Neural cell (in vitro differentiated cells): ENCODE measurements at regions not wholly inside any gene's neighbourhood (a gene's known extent, or its start where the extent isn't known, plus 50 kb on each side); places are given as distances from the start of the nearest gene placed in this dataset.
"Not testable (repeated sequence)": the region's sequence is repeated elsewhere in the genome, so short reads cannot be mapped to it uniquely, and the experiment has no call there.

Experiments used
- H2AFZ ChIP-seq: fragments of 200-600, 300-800 bp; sonication (generic), shearing (Covaris generic); 2 replicates; pipeline ENCODE4 v1.6.0; 2014; ENCODE audit warnings: low read depth, mild to moderate bottlenecking, antibody characterized with exemption, low read length, moderate library complexity
- H3F3A ChIP-seq: fragments of 200-600 bp; shearing (Covaris generic); 2 replicates; pipeline ENCODE4 v1.6.1; 2016; ENCODE audit warnings: mild to moderate bottlenecking, moderate library complexity, mixed read lengths, antibody characterized with exemption, low read length; ENCODE audit not compliant: insufficient read depth, poor library complexity, severe bottlenecking
- H3K27ac ChIP-seq: fragments of 200-600, 300-800 bp; sonication (generic), shearing (Covaris generic); 2 replicates; pipeline ENCODE4 v1.5.1; 2014; ENCODE audit warnings: mild to moderate bottlenecking, low read length, moderate library complexity
- H3K27me3 ChIP-seq: fragments of 300-800, 200-600 bp; sonication (generic), shearing (Covaris generic); 2 replicates; pipeline ENCODE4 v1.6.0; 2014; ENCODE audit warnings: mild to moderate bottlenecking, low read depth, low read length, moderate library complexity; ENCODE audit not compliant: insufficient read depth
- H3K36me3 ChIP-seq: fragments of 300-800, 200-600 bp; sonication (generic), shearing (Covaris generic); 2 replicates; pipeline ENCODE4 v1.5.1; 2014; ENCODE audit warnings: mild to moderate bottlenecking, antibody characterized with exemption, low read length, moderate library complexity; ENCODE audit not compliant: insufficient read depth
- H3K4me2 ChIP-seq: fragments of 300-800, 200-600 bp; sonication (generic), shearing (Covaris generic); 2 replicates; pipeline ENCODE4 v1.6.0; 2014; ENCODE audit warnings: mild to moderate bottlenecking, low read length
- H3K4me3 ChIP-seq: fragments of 300-800, 200-600 bp; sonication (generic), shearing (Covaris generic); 2 replicates; pipeline ENCODE4 v1.5.1; 2014; ENCODE audit warnings: mild to moderate bottlenecking, low read length, moderate library complexity
- H3K79me2 ChIP-seq: fragments of 200-600 bp; shearing (Covaris generic); replicated peaks from 2 replicates; pipeline ENCODE4 v1.6.0; 2014; ENCODE audit warnings: mild to moderate bottlenecking, low read length, moderate library complexity; ENCODE audit not compliant: insufficient read depth
- H3K9ac ChIP-seq: fragments of 300-800, 200-600 bp; sonication (generic), shearing (Covaris generic); 2 replicates; pipeline ENCODE4 v1.6.1; 2016; ENCODE audit warnings: mild to moderate bottlenecking, low read length, mixed read lengths
- H3K9me2 ChIP-seq: fragments of 200-600 bp; shearing (Covaris generic); 2 replicates; pipeline ENCODE4 v1.6.1; 2016; ENCODE audit warnings: mild to moderate bottlenecking, low read length, mixed read lengths; ENCODE audit not compliant: insufficient read depth
- H3K9me3 ChIP-seq: fragments of 200-600, 300-800 bp; sonication (generic), shearing (Covaris generic); 2 replicates; pipeline ENCODE4 v1.6.1; 2016; ENCODE audit warnings: mild to moderate bottlenecking, mixed run types, low read length, moderate library complexity, mixed read lengths
- H4K20me1 ChIP-seq: fragments of 200-600 bp; shearing (Covaris generic); 2 replicates; pipeline ENCODE4 v1.6.1; 2016; ENCODE audit warnings: mild to moderate bottlenecking, mixed run types; ENCODE audit not compliant: insufficient read depth
- EP300 ChIP-seq: fragments of 450-650 bp; conservative IDR thresholded peaks from 2 replicates; pipeline ENCODE4 v1.6.1; 2014; ENCODE audit warnings: antibody characterized with exemption, mild to moderate bottlenecking, moderate library complexity; ENCODE audit not compliant: poor library complexity, severe bottlenecking
- EZH2 ChIP-seq: fragments of 200-600, 300-800 bp; shearing (Covaris generic), sonication (generic); IDR thresholded peaks from 2 replicates; pipeline ENCODE4 v1.6.1; 2014; ENCODE audit warnings: antibody characterized with exemption, low read length, borderline replicate concordance, mild to moderate bottlenecking; ENCODE audit not compliant: insufficient read depth, poor library complexity, severe bottlenecking
- MXI1 ChIP-seq: fragments of 450-650 bp; conservative IDR thresholded peaks from 2 replicates; pipeline ENCODE4 v1.6.1; 2014; ENCODE audit warnings: antibody characterized with exemption, mild to moderate bottlenecking; ENCODE audit not compliant: poor library complexity, severe bottlenecking
- POLR2AphosphoS5 ChIP-seq: IDR thresholded peaks from 2 replicates; pipeline ENCODE4 v1.6.1; 2012
- RAD21 ChIP-seq: fragments of 450-650 bp; conservative IDR thresholded peaks from 2 replicates; pipeline ENCODE4 v1.6.1; 2014; ENCODE audit warnings: antibody characterized with exemption, mild to moderate bottlenecking, moderate library complexity
- SMC3 ChIP-seq: fragments of 450-650 bp; conservative IDR thresholded peaks from 2 replicates; pipeline ENCODE4 v1.6.1; 2014; ENCODE audit warnings: antibody characterized with exemption, mild to moderate bottlenecking, moderate library complexity; ENCODE audit not compliant: poor library complexity
- TAF1 ChIP-seq: IDR thresholded peaks from 2 replicates; pipeline ENCODE4 v1.6.1; 2012; ENCODE audit warnings: low read depth
- TF ChIP-seq, protein P1 (sequence below): fragments of 450-650 bp; IDR thresholded peaks from 2 replicates; pipeline ENCODE4 v1.5.1; 2014; ENCODE audit warnings: antibody characterized with exemption, mild to moderate bottlenecking, moderate library complexity; ENCODE audit not compliant: poor library complexity, severe bottlenecking
- TF ChIP-seq, protein P2 (sequence below): IDR thresholded peaks from 2 replicates; pipeline ENCODE4 v1.6.1; 2012; ENCODE audit warnings: borderline replicate concordance

DNA sequence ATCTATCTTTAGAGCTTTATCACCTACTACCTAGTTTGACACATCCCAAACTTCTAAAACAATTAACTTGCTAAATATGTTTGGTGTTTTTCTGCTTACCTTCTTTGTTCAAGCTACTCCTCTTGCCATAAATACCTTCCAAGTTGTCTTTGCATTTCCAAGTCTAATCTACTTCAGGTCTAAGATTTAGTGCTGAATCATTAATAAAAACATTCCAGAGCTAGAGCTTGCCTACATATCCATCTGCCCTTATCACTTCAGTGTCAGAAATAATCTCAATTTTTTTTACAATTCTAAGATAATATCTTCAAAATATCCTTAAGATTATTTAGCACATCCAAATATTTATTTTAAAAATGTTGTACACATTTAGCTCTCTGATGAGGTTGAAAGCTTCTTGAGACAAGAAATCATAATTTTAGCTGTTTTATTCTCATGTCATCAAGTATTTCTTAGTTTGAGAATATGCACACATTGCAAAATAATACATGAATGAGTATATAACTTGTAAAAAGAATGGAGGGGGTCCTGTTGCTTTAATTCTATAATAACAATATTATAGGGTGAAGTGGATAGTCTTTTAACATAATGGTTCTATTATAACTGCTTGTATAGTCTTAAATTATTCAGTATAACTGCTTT, 466.3 kb downstream of the SEMA3D start:
- H3K27me3 ChIP-seq = no peaks in the 10 kb centered on the region
- H2AFZ ChIP-seq = peak overlapping the region; percentile 15
- no peak overlapping the region for H3K4me3 ChIP-seq
- no peaks in the 10 kb centered on the region for H3K36me3 ChIP-seq
- H4K20me1 ChIP-seq = no peaks in the 10 kb centered on the region
- H3F3A ChIP-seq = no peaks in the 10 kb centered on the region
- no peaks in the 10 kb centered on the region for H3K9me3 ChIP-seq
- H3K9me2 ChIP-seq = no peaks in the 10 kb centered on the region
- H3K4me2 ChIP-seq = no peak overlapping the region
- no peaks in the 10 kb centered on the region for H3K79me2 ChIP-seq
- no peak for TF ChIP-seq MXI1
- H3K27ac ChIP-seq = no peak overlapping the region
- H3K9ac ChIP-seq = no peak overlapping the region

DNA sequence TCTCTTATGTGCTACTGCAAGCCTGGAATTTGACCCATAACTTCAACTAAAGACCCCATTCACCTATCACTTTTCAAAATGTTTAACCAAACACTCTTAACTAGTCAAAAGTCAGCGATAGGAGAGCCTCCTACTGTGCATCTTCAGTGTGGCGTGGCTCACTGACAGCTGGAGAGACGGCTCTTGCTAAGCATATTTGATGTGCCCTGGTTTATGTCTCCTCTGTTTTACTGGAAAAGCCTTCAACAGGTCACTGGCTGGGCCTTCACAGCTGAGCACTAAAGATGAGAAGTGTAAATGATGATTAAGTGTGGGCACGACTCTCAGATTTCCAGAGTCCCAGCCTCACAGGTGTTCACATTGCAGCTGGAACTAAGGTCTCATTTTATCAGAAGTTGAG, 472.1 kb downstream of the SEMA3D start:
- Histone ChIP-seq H3K9me2 (no peaks in the 10 kb centered on the region), H3K4me2 (no peak overlapping the region), H3K79me2 (no peaks in the 10 kb centered on the region), H3F3A (no peaks in the 10 kb centered on the region), H3K27me3 (no peaks in the 10 kb centered on the region), H3K36me3 (no peaks in the 10 kb centered on the region), H4K20me1 (no peaks in the 10 kb centered on the region), H3K4me3 (no peak overlapping the region), H2AFZ (no peak overlapping the region), H3K9me3 (no peaks in the 10 kb centered on the region), H3K9ac (no peak overlapping the region), H3K27ac (no peak overlapping the region)
- TF ChIP-seq EP300 (no peak), TAF1 (no peak), SMC3 (no peak)
- TF ChIP-seq, protein P1, sequence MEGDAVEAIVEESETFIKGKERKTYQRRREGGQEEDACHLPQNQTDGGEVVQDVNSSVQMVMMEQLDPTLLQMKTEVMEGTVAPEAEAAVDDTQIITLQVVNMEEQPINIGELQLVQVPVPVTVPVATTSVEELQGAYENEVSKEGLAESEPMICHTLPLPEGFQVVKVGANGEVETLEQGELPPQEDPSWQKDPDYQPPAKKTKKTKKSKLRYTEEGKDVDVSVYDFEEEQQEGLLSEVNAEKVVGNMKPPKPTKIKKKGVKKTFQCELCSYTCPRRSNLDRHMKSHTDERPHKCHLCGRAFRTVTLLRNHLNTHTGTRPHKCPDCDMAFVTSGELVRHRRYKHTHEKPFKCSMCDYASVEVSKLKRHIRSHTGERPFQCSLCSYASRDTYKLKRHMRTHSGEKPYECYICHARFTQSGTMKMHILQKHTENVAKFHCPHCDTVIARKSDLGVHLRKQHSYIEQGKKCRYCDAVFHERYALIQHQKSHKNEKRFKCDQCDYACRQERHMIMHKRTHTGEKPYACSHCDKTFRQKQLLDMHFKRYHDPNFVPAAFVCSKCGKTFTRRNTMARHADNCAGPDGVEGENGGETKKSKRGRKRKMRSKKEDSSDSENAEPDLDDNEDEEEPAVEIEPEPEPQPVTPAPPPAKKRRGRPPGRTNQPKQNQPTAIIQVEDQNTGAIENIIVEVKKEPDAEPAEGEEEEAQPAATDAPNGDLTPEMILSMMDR = no peak

DNA sequence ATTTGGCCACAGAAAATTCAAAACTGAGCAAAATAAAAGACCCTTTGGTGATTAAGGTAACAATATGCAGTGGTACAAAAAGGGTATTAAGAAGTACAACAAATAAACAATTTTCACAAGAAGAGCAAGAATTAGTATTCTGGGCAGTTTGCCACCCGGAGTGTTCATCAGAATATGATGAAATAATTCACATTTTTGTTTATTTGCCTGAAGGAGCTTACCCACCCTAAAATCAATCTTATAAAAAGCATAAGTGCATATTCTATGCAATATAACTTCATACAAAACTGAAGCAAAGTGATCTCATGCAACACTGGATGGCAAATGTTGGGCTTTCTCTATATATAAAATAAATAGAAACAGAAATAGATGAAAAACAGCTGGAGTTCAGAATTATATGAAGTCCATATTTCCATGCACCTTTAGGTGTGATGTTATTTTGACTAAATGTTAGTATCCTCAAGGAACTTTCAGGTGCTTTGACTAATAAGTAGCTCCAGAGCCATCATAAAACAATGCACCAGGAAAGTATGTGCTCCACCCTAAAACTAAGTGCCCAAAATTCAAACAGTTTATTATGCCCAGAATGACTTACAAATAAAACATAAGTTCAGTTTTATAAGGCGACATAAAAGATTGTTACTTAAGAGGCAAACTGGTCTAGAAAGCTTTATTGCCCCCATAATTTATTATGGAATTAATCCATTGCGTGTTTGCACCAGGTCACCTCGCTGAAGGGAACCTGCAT, 474.3 kb downstream of the SEMA3D start:
- Histone ChIP-seq H2AFZ (no peak overlapping the region), H3K79me2 (no peaks in the 10 kb centered on the region), H3F3A (no peaks in the 10 kb centered on the region), H3K27ac (no peak overlapping the region), H3K36me3 (no peaks in the 10 kb centered on the region), H3K4me2 (no peak overlapping the region), H3K9me3 (no peaks in the 10 kb centered on the region), H4K20me1 (no peaks in the 10 kb centered on the region), H3K4me3 (no peak overlapping the region), H3K9me2 (no peaks in the 10 kb centered on the region), H3K9ac (no peak overlapping the region), H3K27me3 (no peaks in the 10 kb centered on the region)
- TF ChIP-seq SMC3 (no peak), EZH2 (no peak), RAD21 (no peak), EP300 (no peak), POLR2AphosphoS5 (no peak), MXI1 (no peak), TAF1 (no peak)
- TF ChIP-seq, protein P2, sequence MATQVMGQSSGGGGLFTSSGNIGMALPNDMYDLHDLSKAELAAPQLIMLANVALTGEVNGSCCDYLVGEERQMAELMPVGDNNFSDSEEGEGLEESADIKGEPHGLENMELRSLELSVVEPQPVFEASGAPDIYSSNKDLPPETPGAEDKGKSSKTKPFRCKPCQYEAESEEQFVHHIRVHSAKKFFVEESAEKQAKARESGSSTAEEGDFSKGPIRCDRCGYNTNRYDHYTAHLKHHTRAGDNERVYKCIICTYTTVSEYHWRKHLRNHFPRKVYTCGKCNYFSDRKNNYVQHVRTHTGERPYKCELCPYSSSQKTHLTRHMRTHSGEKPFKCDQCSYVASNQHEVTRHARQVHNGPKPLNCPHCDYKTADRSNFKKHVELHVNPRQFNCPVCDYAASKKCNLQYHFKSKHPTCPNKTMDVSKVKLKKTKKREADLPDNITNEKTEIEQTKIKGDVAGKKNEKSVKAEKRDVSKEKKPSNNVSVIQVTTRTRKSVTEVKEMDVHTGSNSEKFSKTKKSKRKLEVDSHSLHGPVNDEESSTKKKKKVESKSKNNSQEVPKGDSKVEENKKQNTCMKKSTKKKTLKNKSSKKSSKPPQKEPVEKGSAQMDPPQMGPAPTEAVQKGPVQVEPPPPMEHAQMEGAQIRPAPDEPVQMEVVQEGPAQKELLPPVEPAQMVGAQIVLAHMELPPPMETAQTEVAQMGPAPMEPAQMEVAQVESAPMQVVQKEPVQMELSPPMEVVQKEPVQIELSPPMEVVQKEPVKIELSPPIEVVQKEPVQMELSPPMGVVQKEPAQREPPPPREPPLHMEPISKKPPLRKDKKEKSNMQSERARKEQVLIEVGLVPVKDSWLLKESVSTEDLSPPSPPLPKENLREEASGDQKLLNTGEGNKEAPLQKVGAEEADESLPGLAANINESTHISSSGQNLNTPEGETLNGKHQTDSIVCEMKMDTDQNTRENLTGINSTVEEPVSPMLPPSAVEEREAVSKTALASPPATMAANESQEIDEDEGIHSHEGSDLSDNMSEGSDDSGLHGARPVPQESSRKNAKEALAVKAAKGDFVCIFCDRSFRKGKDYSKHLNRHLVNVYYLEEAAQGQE = no peak
- TF ChIP-seq, protein P1 = no peak

DNA sequence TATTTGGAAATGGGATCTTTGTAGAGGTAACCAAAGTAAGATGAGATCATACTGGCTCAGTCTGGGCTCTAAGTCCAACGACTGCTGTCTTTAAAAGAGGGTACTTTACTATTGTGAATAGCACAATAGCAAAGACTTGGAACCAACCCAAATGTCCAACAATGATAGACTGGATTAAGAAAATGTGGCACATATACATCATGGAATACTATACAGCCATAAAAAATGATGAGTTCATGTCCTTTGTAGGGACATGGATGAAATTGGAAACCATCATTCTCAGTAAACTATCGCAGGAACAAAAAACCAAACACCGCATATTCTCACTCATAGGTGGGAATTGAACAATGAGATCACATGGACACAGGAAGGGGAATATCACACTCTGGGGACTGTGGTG, 476.3 kb downstream of the SEMA3D start:
- not testable (repeated sequence) for H3K27me3 ChIP-seq, H3K79me2 ChIP-seq, H3F3A ChIP-seq, H3K9me3 ChIP-seq, H3K36me3 ChIP-seq, H4K20me1 ChIP-seq, H3K27ac ChIP-seq, H3K9me2 ChIP-seq, H3K4me2 ChIP-seq, H3K4me3 ChIP-seq, H3K9ac ChIP-seq, H2AFZ ChIP-seq
